ENCODE measurements at regions not wholly inside any gene's neighbourhood (a gene's known extent, or its start where the extent isn't known, plus 50 kb on each side); places are given as distances from the start of the nearest gene placed in this dataset.
"Not testable (repeated sequence)": the region's sequence is repeated elsewhere in the genome, so short reads cannot be mapped to it uniquely, and the experiment has no call there.

GRCh38 chr10:27388761-27389399, 115.2 kb upstream of the RAB18 start:
- DNase-seq = no peak

GRCh38 chr10:27383595-27384542, 120.2 kb upstream of the RAB18 start:
- no peak for DNase-seq

GRCh38 chr10:27382176-27382575, 121.9 kb upstream of the RAB18 start:
- DNase-seq = no peak

- no peak for DNase-seq
These were observed 123.2 kb upstream of the RAB18 start for GRCh38 chr10:27380929-27381358.

- DNase-seq = not testable (repeated sequence)
These were observed 125.1 kb upstream of the RAB18 start for GRCh38 chr10:27379041-27379440.

GRCh38 chr10:27373566-27374160, 130.4 kb upstream of the RAB18 start:
- no peak for DNase-seq

GRCh38 chr10:27372095-27372494, 131.5 kb upstream of the ACBD5 start:
- no peak for DNase-seq

- DNase-seq = not testable (repeated sequence)
These were observed 130.8 kb upstream of the ACBD5 start for GRCh38 chr10:27371375-27371774.

GRCh38 chr10:27369880-27370279, 129.3 kb upstream of the ACBD5 start:
- DNase-seq = no peak

GRCh38 chr10:27368706-27369105, 128.1 kb upstream of the ACBD5 start:
- DNase-seq = no peak

- no peak for DNase-seq
These were observed 126.2 kb upstream of the ACBD5 start for GRCh38 chr10:27366769-27367168.

- DNase-seq = no peak
These were observed 123.4 kb upstream of the ACBD5 start for GRCh38 chr10:27364028-27364427.

- peak; percentile 75 for DNase-seq
These were observed 120.1 kb upstream of the ACBD5 start for GRCh38 chr10:27360581-27361172.

GRCh38 chr10:27359792-27360355, 119.3 kb upstream of the ACBD5 start:
- no peak for DNase-seq

- DNase-seq = no peak
These were observed 116.1 kb upstream of the ACBD5 start for GRCh38 chr10:27356738-27357137.

- no peak for DNase-seq
These were observed 115.4 kb upstream of the ACBD5 start for GRCh38 chr10:27355918-27356573.

GRCh38 chr10:27354643-27355270, 114.2 kb upstream of the ACBD5 start:
- DNase-seq = not testable (repeated sequence)

GRCh38 chr10:27354100-27354499, 113.5 kb upstream of the ACBD5 start:
- not testable (repeated sequence) for DNase-seq

- no peak for DNase-seq
These were observed 109.4 kb upstream of the ACBD5 start for GRCh38 chr10:27349987-27350386.

GRCh38 chr10:27347827-27348207, 107.2 kb upstream of the ACBD5 start:
- DNase-seq = not testable (repeated sequence)

- DNase-seq = no peak
These were observed 104.9 kb upstream of the ACBD5 start for GRCh38 chr10:27345455-27345920.
